ENCODE measurements at regions not wholly inside any gene's neighbourhood (a gene's known extent, or its start where the extent isn't known, plus 50 kb on each side); places are given as distances from the start of the nearest gene placed in this dataset.

DNA sequence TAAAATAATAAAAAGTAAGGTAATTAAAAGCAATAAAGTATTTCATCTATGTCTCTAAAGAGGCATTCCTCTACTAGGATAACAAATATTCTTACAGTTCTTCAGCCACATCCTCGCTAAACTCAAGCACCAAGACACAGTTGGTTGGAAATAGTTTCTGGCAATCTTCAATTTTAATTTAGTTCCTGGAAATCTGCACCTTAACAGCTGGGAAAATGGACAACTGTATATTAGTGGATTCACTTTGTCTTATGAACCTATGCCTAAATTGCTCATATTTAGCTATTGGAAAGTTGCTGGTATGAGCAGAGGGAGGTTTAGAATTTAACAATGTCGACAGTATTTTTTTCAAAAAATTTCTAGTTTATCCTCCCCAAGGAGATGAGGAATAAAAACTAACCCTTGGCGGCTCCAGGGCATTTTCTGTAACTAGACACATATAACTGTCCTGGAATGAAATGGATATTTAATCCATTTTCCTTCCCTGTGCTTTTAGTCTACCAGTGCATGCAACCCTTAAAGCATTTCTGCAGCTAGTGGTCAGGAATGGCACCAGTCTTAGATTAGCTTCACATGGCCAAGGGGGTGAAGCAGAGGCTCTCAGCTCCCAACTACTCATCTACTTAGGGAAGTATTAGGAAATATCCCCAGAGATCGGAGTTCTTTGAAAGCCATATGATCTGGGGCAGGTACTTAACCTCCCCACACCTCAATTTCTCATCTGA lies 290.0 kb upstream of the THBS1 start:
- TF ChIP-seq, protein P1, sequence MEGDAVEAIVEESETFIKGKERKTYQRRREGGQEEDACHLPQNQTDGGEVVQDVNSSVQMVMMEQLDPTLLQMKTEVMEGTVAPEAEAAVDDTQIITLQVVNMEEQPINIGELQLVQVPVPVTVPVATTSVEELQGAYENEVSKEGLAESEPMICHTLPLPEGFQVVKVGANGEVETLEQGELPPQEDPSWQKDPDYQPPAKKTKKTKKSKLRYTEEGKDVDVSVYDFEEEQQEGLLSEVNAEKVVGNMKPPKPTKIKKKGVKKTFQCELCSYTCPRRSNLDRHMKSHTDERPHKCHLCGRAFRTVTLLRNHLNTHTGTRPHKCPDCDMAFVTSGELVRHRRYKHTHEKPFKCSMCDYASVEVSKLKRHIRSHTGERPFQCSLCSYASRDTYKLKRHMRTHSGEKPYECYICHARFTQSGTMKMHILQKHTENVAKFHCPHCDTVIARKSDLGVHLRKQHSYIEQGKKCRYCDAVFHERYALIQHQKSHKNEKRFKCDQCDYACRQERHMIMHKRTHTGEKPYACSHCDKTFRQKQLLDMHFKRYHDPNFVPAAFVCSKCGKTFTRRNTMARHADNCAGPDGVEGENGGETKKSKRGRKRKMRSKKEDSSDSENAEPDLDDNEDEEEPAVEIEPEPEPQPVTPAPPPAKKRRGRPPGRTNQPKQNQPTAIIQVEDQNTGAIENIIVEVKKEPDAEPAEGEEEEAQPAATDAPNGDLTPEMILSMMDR (IDR thresholded peaks at IDR 0.05; ENCODE audit: insufficient read depth, low read length, poor library complexity, severe bottlenecking), result no peak
- TF ChIP-seq EZH2phosphoT487 (conservative IDR thresholded peaks at IDR 0.05; ENCODE audit: low read length), result no peak

Measured in SU-DHL-6 (cell line).